ENCODE measurements at regions not wholly inside any gene's neighbourhood (a gene's known extent, or its start where the extent isn't known, plus 50 kb on each side); places are given as distances from the start of the nearest gene placed in this dataset.

DNA sequence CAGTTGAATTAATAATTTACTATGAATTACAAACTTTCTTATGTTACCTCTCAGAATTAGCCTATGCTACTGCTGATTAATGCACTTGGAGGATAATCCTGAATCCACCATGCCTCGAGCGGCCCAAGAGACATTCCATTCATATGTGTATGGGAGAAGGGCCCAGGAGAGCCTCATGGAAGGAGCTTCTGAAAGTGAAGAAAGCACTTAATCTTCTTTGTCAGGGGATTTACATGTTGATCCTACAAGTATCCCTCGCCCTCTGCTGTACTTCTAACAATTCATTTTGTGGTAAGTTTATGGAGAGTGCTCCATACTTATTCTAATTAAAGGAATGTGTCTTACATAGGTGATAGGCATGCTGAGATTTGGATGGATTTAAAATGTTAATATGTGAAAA lies 1189.1 kb upstream of the NXPH2 start:
- no peaks in the 10 kb centered on the region for H3K9me2 ChIP-seq (replicated peaks; ENCODE audit: insufficient read depth, low read length)
- H3K27ac ChIP-seq (ENCODE audit: low read depth, low read length): no peak overlapping the region
- TF ChIP-seq, protein P1, sequence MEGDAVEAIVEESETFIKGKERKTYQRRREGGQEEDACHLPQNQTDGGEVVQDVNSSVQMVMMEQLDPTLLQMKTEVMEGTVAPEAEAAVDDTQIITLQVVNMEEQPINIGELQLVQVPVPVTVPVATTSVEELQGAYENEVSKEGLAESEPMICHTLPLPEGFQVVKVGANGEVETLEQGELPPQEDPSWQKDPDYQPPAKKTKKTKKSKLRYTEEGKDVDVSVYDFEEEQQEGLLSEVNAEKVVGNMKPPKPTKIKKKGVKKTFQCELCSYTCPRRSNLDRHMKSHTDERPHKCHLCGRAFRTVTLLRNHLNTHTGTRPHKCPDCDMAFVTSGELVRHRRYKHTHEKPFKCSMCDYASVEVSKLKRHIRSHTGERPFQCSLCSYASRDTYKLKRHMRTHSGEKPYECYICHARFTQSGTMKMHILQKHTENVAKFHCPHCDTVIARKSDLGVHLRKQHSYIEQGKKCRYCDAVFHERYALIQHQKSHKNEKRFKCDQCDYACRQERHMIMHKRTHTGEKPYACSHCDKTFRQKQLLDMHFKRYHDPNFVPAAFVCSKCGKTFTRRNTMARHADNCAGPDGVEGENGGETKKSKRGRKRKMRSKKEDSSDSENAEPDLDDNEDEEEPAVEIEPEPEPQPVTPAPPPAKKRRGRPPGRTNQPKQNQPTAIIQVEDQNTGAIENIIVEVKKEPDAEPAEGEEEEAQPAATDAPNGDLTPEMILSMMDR (IDR thresholded peaks at IDR 0.05; ENCODE audit: insufficient read depth, low read length, poor library complexity, severe bottlenecking): no peak
- TF ChIP-seq EZH2phosphoT487 (conservative IDR thresholded peaks at IDR 0.05; ENCODE audit: low read length): no peak
- no peaks in the 10 kb centered on the region for H3K27me3 ChIP-seq (ENCODE audit: low read length)
- no peaks in the 10 kb centered on the region for H3F3A ChIP-seq (ENCODE audit: insufficient read depth)
- H3K36me3 ChIP-seq (ENCODE audit: low read length): no peaks in the 10 kb centered on the region
- H3K9me3 ChIP-seq (ENCODE audit: insufficient read depth, low read length): no peaks in the 10 kb centered on the region
- H3K79me2 ChIP-seq (ENCODE audit: insufficient read depth, low read length): no peaks in the 10 kb centered on the region
- no peak overlapping the region for H2AFZ ChIP-seq (ENCODE audit: low read depth, low read length, severe bottlenecking)
- H3K9ac ChIP-seq (ENCODE audit: low read length): no peak overlapping the region
- no peak overlapping the region for H3K4me2 ChIP-seq (ENCODE audit: low read depth, low read length, poor library complexity, severe bottlenecking)
- no peaks in the 10 kb centered on the region for H4K20me1 ChIP-seq (ENCODE audit: low read depth, low read length)
- no peak overlapping the region for H3K4me3 ChIP-seq (ENCODE audit: insufficient read depth, low read length, poor library complexity, severe bottlenecking)

DNA sequence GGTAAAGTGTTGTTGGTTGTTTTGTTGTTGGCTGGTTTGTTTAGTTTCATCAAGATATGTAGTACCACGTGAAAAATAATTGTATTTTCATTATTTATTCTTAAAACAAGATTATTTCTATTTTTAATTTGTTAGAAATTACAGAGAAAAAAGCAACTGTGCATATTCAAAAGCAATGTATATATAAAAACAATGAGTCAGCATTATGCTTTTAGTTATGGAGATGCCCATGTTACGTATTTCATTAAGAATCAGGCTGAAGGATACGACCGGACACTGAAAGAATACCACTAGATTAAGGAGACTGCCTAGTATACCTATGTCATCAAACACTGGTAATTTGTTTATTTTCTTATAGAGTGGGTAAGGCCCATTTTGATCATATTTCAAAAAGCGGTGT lies 1188.4 kb upstream of the NXPH2 start:
- Histone ChIP-seq H3K27ac (ENCODE audit: low read depth, low read length) (no peak overlapping the region), H3K27me3 (ENCODE audit: low read length) (no peaks in the 10 kb centered on the region), H4K20me1 (ENCODE audit: low read depth, low read length) (no peaks in the 10 kb centered on the region), H3K4me2 (ENCODE audit: low read depth, low read length, poor library complexity, severe bottlenecking) (no peak overlapping the region), H3K4me3 (ENCODE audit: insufficient read depth, low read length, poor library complexity, severe bottlenecking) (no peak overlapping the region), H3K79me2 (ENCODE audit: insufficient read depth, low read length) (no peaks in the 10 kb centered on the region), H3F3A (ENCODE audit: insufficient read depth) (no peaks in the 10 kb centered on the region), H3K9ac (ENCODE audit: low read length) (no peak overlapping the region), H3K9me2 (replicated peaks; ENCODE audit: insufficient read depth, low read length) (no peaks in the 10 kb centered on the region), H2AFZ (ENCODE audit: low read depth, low read length, severe bottlenecking) (no peak overlapping the region), H3K36me3 (ENCODE audit: low read length) (no peaks in the 10 kb centered on the region), H3K9me3 (ENCODE audit: insufficient read depth, low read length) (no peaks in the 10 kb centered on the region)
- no peak for TF ChIP-seq EZH2phosphoT487 (conservative IDR thresholded peaks at IDR 0.05; ENCODE audit: low read length)
- TF ChIP-seq, protein P1 (IDR thresholded peaks at IDR 0.05; ENCODE audit: insufficient read depth, low read length, poor library complexity, severe bottlenecking): no peak

DNA sequence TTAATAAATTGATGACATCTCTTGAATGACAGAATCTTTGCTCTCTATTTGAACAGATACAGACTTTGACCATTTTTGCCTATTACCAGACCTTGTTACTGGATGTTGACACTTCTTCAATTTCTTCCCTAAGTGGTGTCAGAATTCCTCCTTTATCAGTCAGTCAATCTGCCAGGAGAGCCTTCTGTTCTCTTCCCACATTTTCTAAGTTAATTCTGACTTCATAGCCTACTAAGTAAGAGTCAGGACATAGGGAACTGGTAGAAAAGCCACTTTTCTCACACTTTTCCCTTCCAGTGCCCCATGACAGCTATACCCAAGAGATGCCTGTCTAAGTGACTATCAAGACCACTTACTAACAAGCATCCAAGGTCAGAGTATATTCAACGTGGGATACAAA lies 1187.5 kb upstream of the NXPH2 start:
- H3K27ac ChIP-seq (ENCODE audit: low read depth, low read length): no peak overlapping the region
- H2AFZ ChIP-seq (ENCODE audit: low read depth, low read length, severe bottlenecking): no peak overlapping the region
- TF ChIP-seq, protein P1 (IDR thresholded peaks at IDR 0.05; ENCODE audit: insufficient read depth, low read length, poor library complexity, severe bottlenecking): no peak
- no peak for TF ChIP-seq EZH2phosphoT487 (conservative IDR thresholded peaks at IDR 0.05; ENCODE audit: low read length)
- H4K20me1 ChIP-seq (ENCODE audit: low read depth, low read length): no peaks in the 10 kb centered on the region
- no peaks in the 10 kb centered on the region for H3K36me3 ChIP-seq (ENCODE audit: low read length)
- no peaks in the 10 kb centered on the region for H3F3A ChIP-seq (ENCODE audit: insufficient read depth)
- H3K9me2 ChIP-seq (replicated peaks; ENCODE audit: insufficient read depth, low read length): no peaks in the 10 kb centered on the region
- H3K79me2 ChIP-seq (ENCODE audit: insufficient read depth, low read length): no peaks in the 10 kb centered on the region
- H3K4me2 ChIP-seq (ENCODE audit: low read depth, low read length, poor library complexity, severe bottlenecking): no peak overlapping the region
- H3K9me3 ChIP-seq (ENCODE audit: insufficient read depth, low read length): no peaks in the 10 kb centered on the region
- H3K9ac ChIP-seq (ENCODE audit: low read length): no peak overlapping the region
- H3K4me3 ChIP-seq (ENCODE audit: insufficient read depth, low read length, poor library complexity, severe bottlenecking): no peak overlapping the region
- H3K27me3 ChIP-seq (ENCODE audit: low read length): no peaks in the 10 kb centered on the region
